Astrocyte (in vitro differentiated cells and primary cell): ENCODE measurements at regions not wholly inside any gene's neighbourhood (a gene's known extent, or its start where the extent isn't known, plus 50 kb on each side); places are given as distances from the start of the nearest gene placed in this dataset.

Experiments used
- DNase-seq: peaks from one replicate; pipeline ENCODE4 v3.0.0-alpha.2; 2010; ENCODE audit warnings: low read depth
- FAIRE-seq: peaks from 2 replicates; lab custom pipeline; 2011; peaks lifted over from hg19 to GRCh38; lab: Jason Lieb, UNC
- H2AFZ ChIP-seq: 2 replicates; pipeline ENCODE4 v1.6.0; 2012; ENCODE audit warnings: low read depth, low read length, inconsistent platforms
- H3K27ac ChIP-seq: 2 replicates; pipeline ENCODE4 v1.5.1; 2011; ENCODE audit warnings: low read depth, low read length, inconsistent platforms
- H3K27me3 ChIP-seq: 2 replicates; pipeline ENCODE4 v1.6.0; 2011; ENCODE audit warnings: low read length, inconsistent platforms; ENCODE audit not compliant: insufficient read depth
- H3K36me3 ChIP-seq: 2 replicates; pipeline ENCODE4 v1.5.1; 2011; ENCODE audit warnings: low read length, inconsistent platforms; ENCODE audit not compliant: insufficient read depth
- H3K4me1 ChIP-seq: 2 replicates; pipeline ENCODE4 v1.5.1; 2011; ENCODE audit warnings: low read length, inconsistent platforms; ENCODE audit not compliant: insufficient read depth
- H3K4me2 ChIP-seq: 2 replicates; pipeline ENCODE4 v1.6.0; 2012; ENCODE audit warnings: low read length, inconsistent platforms
- H3K4me3 ChIP-seq: 2 replicates; pipeline ENCODE4 v1.5.1; 2011; ENCODE audit warnings: low read depth, mild to moderate bottlenecking, low read length, inconsistent platforms; ENCODE audit not compliant: insufficient read depth
- H3K79me2 ChIP-seq: 2 replicates; pipeline ENCODE4 v1.6.0; 2012; ENCODE audit warnings: mild to moderate bottlenecking, low read length, inconsistent platforms; ENCODE audit not compliant: insufficient read depth
- H3K9ac ChIP-seq: 2 replicates; pipeline ENCODE4 v1.6.0; 2012; ENCODE audit warnings: mild to moderate bottlenecking, low read length, inconsistent platforms
- H3K9me3 ChIP-seq: 2 replicates; pipeline ENCODE4 v1.5.1; 2012; ENCODE audit warnings: low read depth, mild to moderate bottlenecking, low read length, inconsistent platforms; ENCODE audit not compliant: insufficient read depth
- H4K20me1 ChIP-seq: 2 replicates; pipeline ENCODE4 v1.6.0; 2012; ENCODE audit warnings: low read length, inconsistent platforms; ENCODE audit not compliant: insufficient read depth
- H3K27ac Mint-ChIP-seq: one replicate; pipeline ENCODE4 v1.8.0; 2021; ENCODE audit warnings: mild to moderate bottlenecking, mixed read lengths; ENCODE audit not compliant: unreplicated experiment
- H3K27me3 Mint-ChIP-seq: one replicate; pipeline ENCODE4 v1.8.0; 2021; ENCODE audit warnings: low read depth, mixed read lengths; ENCODE audit not compliant: unreplicated experiment
- H3K36me3 Mint-ChIP-seq: one replicate; pipeline ENCODE4 v1.8.0; 2021; ENCODE audit warnings: low read depth, mixed read lengths; ENCODE audit not compliant: unreplicated experiment
- H3K4me1 Mint-ChIP-seq: one replicate; pipeline ENCODE4 v1.8.0; 2021; ENCODE audit warnings: low read depth, mixed read lengths; ENCODE audit not compliant: unreplicated experiment
- H3K4me3 Mint-ChIP-seq: one replicate; pipeline ENCODE4 v1.8.0; 2021; ENCODE audit warnings: mild to moderate bottlenecking, moderate library complexity, mixed read lengths; ENCODE audit not compliant: unreplicated experiment
- H3K9me3 Mint-ChIP-seq: one replicate; pipeline ENCODE4 v1.8.0; 2021; ENCODE audit warnings: mild to moderate bottlenecking, mixed read lengths; ENCODE audit not compliant: unreplicated experiment
- CTCF ChIP-seq: IDR thresholded peaks from 2 replicates; pipeline ENCODE4 v1.5.1; 2011; ENCODE audit warnings: low read depth, mild to moderate bottlenecking, inconsistent platforms, low read length, moderate library complexity; ENCODE audit not compliant: insufficient read depth
- EZH2 ChIP-seq: IDR thresholded peaks from 2 replicates; pipeline ENCODE4 v1.6.1; 2012; ENCODE audit warnings: mild to moderate bottlenecking, low read length, inconsistent platforms; ENCODE audit not compliant: insufficient read depth

DNA sequence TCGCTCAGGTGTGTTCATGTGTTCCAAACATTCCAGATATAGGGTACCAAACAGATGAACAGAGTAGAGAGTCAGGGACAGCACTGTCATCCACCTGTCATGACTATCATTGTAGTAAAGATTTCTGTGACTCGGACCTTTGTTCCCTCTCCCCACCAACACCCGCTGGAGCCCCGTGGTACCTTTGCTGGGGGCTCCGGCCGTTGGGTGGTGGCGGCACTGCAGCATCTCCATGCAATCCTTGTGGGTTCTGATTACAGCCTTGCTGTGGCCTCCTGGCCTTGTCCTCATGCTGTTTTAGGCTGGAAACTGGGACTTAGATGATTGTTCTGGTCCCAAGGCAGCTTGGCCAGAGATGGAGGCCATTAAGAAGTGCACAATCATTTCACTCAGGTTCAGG is 247.3 kb downstream of the SKAP2 start:
- Histone ChIP-seq H3K79me2 (no peaks in the 10 kb centered on the region), H2AFZ (no peak overlapping the region), H3K36me3 (no peaks in the 10 kb centered on the region), H3K27ac (no peak overlapping the region), H3K9ac (no peak overlapping the region), H3K9me3 (peaks cover 5% of the 10 kb centered on the region), H4K20me1 (no peaks in the 10 kb centered on the region), H3K4me2 (no peak overlapping the region), H3K4me1 (no peaks in the 10 kb centered on the region), H3K4me3 (no peak overlapping the region), H3K27me3 (no peaks in the 10 kb centered on the region)
- Mint-ChIP-seq H3K27me3 (peaks cover 33% of the 10 kb centered on the region), H3K4me1 (no peaks in the 10 kb centered on the region), H3K9me3 (peaks cover 2% of the 10 kb centered on the region), H3K4me3 (no peak overlapping the region), H3K27ac (no peak overlapping the region), H3K36me3 (no peaks in the 10 kb centered on the region)
- no peak for FAIRE-seq
- TF ChIP-seq EZH2 (no peak), CTCF (no peak)
- no peak for DNase-seq
